ENCODE measurements at regions not wholly inside any gene's neighbourhood (a gene's known extent, or its start where the extent isn't known, plus 50 kb on each side); places are given as distances from the start of the nearest gene placed in this dataset.

DNA sequence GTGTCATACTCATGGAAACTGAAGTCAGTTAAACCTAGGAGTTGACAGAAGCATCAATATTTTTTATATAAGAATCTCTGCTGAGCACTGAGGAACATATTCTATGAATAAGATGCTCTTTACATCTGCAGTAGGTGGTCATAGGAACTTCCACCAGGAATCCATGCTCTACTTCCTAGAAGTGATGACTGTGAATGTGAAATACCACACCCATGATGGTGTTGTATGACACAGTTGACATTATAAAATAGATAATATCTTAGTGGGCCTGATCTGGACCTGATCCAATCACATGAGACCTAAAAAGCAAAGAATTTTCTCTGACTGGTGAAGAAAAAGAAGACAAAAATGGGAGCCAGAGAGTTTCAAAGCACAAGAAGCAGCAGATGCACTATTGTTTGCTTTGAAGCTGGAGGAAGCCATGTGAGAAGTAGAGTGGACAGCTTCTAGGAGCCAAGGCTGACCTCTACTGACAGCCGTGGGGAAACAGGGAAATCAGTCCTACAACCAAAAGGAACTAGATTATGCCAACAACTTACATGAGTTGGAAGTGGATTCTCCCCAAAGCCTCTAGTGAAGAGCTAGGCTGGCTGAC, 68.6 kb upstream of the HS3ST1 start:
- DNase-seq (ENCODE audit: low spot score) (no peak), ATAC-seq (ENCODE audit: low FRiP score) (no peak)
- TF ChIP-seq, protein P1, sequence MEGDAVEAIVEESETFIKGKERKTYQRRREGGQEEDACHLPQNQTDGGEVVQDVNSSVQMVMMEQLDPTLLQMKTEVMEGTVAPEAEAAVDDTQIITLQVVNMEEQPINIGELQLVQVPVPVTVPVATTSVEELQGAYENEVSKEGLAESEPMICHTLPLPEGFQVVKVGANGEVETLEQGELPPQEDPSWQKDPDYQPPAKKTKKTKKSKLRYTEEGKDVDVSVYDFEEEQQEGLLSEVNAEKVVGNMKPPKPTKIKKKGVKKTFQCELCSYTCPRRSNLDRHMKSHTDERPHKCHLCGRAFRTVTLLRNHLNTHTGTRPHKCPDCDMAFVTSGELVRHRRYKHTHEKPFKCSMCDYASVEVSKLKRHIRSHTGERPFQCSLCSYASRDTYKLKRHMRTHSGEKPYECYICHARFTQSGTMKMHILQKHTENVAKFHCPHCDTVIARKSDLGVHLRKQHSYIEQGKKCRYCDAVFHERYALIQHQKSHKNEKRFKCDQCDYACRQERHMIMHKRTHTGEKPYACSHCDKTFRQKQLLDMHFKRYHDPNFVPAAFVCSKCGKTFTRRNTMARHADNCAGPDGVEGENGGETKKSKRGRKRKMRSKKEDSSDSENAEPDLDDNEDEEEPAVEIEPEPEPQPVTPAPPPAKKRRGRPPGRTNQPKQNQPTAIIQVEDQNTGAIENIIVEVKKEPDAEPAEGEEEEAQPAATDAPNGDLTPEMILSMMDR (IDR thresholded peaks at IDR 0.05) = no peak

DNA sequence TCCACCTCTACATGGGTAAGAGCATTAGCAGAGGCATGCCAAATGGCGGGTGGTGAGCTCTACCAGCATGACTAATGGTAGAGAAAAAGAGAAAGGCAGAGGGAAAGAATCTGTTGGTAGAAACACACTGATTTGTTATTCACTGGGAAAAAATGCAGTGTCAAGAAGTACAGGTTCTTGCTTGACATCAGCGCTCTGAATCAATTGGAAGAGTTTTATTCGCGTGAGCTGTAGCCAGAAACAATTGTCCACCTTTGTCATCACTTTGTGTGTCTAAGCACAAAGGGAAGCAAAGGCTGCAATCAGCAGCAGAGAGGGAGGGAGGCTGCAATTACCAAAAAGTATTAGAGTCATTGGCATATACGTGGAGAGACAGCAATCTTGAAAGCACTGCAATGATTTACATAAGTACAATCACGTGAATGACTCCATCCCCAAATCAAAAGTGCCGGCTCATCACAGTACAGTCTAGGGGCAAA, 67.7 kb upstream of the HS3ST1 start:
- no peak for ATAC-seq (ENCODE audit: low FRiP score)
- TF ChIP-seq, protein P1 (IDR thresholded peaks at IDR 0.05) = no peak
- DNase-seq (ENCODE audit: low spot score) = no peak

DNA sequence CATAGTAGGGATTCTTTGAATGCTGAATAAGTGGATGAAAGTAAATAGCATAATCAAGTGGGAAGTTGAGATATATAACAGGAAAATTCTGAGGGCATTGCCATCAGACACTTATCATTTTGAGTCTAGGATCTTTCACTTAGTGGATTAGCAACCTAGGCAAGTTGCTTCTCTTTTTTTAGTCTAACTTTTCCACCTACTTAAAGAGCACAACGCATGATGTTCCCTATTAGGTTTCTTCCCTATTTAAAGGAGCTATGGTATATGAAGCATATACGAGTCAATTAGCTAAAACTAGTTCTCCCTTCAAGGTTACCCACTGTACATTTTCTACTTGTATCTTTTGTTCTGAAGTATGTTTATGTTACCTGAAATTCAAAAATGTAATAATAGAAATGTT, 67.1 kb upstream of the HS3ST1 start:
- ATAC-seq (ENCODE audit: low FRiP score) = no peak
- DNase-seq (ENCODE audit: low spot score) = no peak

DNA sequence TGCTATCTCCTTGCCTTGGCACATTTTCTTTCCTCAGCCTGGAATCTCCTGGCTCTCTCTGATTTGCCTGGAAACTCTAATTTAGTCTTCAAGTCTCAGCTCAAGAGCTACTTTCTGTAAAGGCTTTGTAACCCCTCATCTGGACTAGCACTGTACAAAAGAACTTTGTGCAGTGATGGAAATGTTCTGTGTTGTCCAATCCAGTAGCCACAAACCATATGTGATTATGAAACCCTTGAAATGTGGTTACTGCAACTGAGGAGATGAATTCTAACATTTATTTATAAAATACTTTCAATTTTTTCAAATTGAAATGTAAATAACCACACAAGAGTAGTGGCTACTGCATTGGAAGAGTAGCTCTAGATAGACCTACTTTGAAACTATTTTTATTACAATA, 66.6 kb upstream of the HS3ST1 start:
- no peak for DNase-seq (ENCODE audit: low spot score)
- TF ChIP-seq, protein P1 (IDR thresholded peaks at IDR 0.05) = no peak
- no peak for ATAC-seq (ENCODE audit: low FRiP score)

More for the DNA sequence above, 67.1 kb upstream of the HS3ST1 start:
- TF ChIP-seq, protein P1 (IDR thresholded peaks at IDR 0.05) = no peak

DNA sequence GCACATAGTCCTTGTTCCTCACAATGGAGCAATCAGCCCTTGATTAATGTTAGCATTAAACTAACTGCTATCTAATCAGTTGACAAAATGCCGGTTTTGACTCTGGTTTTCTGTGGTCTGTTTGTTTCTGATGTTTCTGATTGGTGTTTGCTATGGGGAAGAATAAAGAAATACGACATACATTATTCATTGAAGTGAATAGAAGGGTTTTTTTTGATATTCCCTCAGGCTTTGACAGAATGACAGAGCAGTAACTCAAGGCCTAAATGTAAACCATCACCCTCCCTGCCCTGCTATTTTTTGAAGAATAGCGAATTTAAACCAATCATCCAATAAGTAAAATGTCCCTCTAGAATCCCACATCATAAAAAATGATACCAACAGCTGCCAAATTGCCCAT, 65.5 kb upstream of the HS3ST1 start:
- TF ChIP-seq, protein P1 (IDR thresholded peaks at IDR 0.05) = no peak
- ATAC-seq (ENCODE audit: low FRiP score) (no peak), DNase-seq (ENCODE audit: low spot score) (no peak)

DNA sequence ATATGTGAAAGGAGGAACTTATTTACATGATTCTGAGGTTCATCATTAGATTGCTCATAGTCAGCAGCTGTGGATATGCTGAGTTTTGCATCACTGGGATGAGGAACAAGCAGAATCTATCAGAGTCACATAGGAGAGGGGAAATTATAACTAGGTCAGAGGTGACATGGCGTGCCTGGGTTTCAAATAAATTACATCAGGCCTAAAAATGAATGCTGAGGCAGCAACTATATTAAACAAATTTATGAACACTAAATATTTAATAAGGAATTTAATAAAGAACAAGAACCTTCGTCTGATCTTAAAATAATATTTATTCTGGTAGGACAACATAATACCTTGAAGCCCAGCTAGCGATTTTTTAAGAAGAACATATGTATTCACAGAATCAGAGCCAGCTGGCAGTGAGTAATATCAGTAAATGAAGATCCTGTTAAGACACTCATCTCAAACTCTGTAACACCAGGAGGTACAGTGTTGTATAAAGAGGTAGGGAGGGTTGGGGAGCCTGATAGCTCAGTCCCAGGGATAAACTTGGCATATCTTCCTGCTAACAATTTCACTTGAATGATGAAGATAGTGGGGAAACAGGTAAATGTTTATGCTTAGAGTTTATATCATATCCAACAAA, 60.9 kb upstream of the HS3ST1 start:
- ATAC-seq (ENCODE audit: low FRiP score) (no peak), DNase-seq (ENCODE audit: low spot score) (no peak)
- TF ChIP-seq, protein P1 (IDR thresholded peaks at IDR 0.05) = no peak
